Stomach (tissue), 8 donors: ENCODE measurements at regions not wholly inside any gene's neighbourhood (a gene's known extent, or its start where the extent isn't known, plus 50 kb on each side); places are given as distances from the start of the nearest gene placed in this dataset.

ENCODE experiments used
- DNase-seq, 2 donors: peaks; one replicate each; pipeline versions ENCODE4 v3.0.0 to v3.0.0-alpha.2; 2013 to 2019
- H3K27ac ChIP-seq, 5 donors: fragments of 200-600 bp in 4 of 5; sonication (generic) in 4 of 5; one replicate each; pipeline ENCODE4 v1.5.1; 2013 to 2019; ENCODE audit warnings: mild to moderate bottlenecking in 1 of 5, moderate library complexity in 1 of 5
- H3K27me3 ChIP-seq, 3 donors: fragments of 200-600 bp; sonication (generic); one replicate each; pipeline ENCODE4 v1.5.1; 2017 to 2019; ENCODE audit warnings: mixed run types in 1 of 3
- H3K36me3 ChIP-seq, 4 donors: fragments of 200-600 bp; sonication (generic); 1 replicate in 3 of 4; 2 replicates in 1 of 4; pipeline ENCODE4 v1.5.1; 2016 to 2019
- H3K4me1 ChIP-seq, 4 donors: fragments of 200-600 bp; sonication (generic); one replicate each; pipeline ENCODE4 v1.5.1; 2016 to 2019
- H3K4me3 ChIP-seq, 4 donors: fragments of 200-600 bp; sonication (generic) in 3 of 4; one replicate each; pipeline ENCODE4 v1.5.1; 2016 to 2019; ENCODE audit warnings: mild to moderate bottlenecking in 1 of 4
- H3K9me3 ChIP-seq, 4 donors: fragments of 200-600 bp; sonication (generic); one replicate each; pipeline ENCODE4 v1.5.1; 2016 to 2019
- EP300 ChIP-seq: sonication (generic); formaldehyde crosslinking; IDR thresholded peaks from one replicate; pipeline ENCODE4 v1.6.1; 2017; ENCODE audit warnings: antibody characterized with exemption
- POLR2A ChIP-seq, 4 donors: fragments of 450-650 bp; IDR thresholded peaks; one replicate each; pipeline ENCODE4 v1.6.1; 2016; ENCODE audit warnings: antibody characterized with exemption in 4 of 4, control low read depth in 2 of 4, mild to moderate bottlenecking in 1 of 4, moderate library complexity in 1 of 4
- POLR2AphosphoS5 ChIP-seq, 3 donors: sonication (generic); formaldehyde crosslinking; IDR thresholded peaks; one replicate each; pipeline ENCODE4 v1.6.1; 2016; ENCODE audit warnings: antibody characterized with exemption in 3 of 3
- WGBS, 5 donors: extraction: QIAGEN DNeasy Blood & Tissue Kit in 3 of 5; methylation state at CpG; one replicate each; pipeline versions ENCODE4 v1.1.5 to v1.1.7; 2013 to 2018; 5-methylcytosine and 5-hydroxymethylcytosine counted together
- intact Hi-C: fragments of 100-400 bp; cut with DNase I; formaldehyde crosslinking; loops from one replicate; pipeline ENCODE4 v1.15.1; 2023; ENCODE audit warnings: low total_unique reads
- TF ChIP-seq, protein P1 (sequence below), 7 experiments: fragments of 450-650 bp in 4 of 7; fragments of 200-600 bp in 3 of 7; sonication (generic) in 3 of 7; IDR thresholded peaks; one replicate each; pipeline ENCODE4 v1.5.1; 2016 to 2019; ENCODE audit warnings: antibody characterized with exemption in 7 of 7, control low read depth in 2 of 7, mild to moderate bottlenecking in 1 of 7
- donor health status: healthy with polysubstance abuse.
- donor health status: Bipolar disorder and iron deficiency.
- donor health status: healthy.

DNA sequence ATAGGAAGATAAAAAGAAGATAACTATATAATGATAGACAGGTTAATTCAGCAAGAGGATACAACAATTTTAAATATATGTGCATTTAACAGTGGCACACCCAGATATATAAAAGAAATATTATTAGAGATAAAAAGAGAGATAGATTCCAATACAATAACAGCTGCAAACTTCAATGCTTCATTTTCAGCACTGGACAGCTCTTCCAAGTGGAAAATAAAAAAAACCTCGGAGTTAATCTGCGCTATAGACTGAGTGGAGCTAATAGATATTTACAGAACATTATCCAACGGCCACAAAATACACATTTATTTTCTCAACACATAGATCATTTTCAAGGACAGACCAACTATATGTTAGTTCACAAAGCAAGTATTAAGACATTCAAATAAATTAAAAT, 1229.5 kb upstream of the CDH6 start:
- DNase-seq: peak in 1 of 2 donors; percentile 14
- no peaks in the 10 kb centered on the region for H3K27me3 ChIP-seq
- H3K4me3 ChIP-seq: no peak overlapping the region
- H3K4me1 ChIP-seq: no peaks in the 10 kb centered on the region
- H3K27ac ChIP-seq: no peak overlapping the region
- TF ChIP-seq, protein P1, sequence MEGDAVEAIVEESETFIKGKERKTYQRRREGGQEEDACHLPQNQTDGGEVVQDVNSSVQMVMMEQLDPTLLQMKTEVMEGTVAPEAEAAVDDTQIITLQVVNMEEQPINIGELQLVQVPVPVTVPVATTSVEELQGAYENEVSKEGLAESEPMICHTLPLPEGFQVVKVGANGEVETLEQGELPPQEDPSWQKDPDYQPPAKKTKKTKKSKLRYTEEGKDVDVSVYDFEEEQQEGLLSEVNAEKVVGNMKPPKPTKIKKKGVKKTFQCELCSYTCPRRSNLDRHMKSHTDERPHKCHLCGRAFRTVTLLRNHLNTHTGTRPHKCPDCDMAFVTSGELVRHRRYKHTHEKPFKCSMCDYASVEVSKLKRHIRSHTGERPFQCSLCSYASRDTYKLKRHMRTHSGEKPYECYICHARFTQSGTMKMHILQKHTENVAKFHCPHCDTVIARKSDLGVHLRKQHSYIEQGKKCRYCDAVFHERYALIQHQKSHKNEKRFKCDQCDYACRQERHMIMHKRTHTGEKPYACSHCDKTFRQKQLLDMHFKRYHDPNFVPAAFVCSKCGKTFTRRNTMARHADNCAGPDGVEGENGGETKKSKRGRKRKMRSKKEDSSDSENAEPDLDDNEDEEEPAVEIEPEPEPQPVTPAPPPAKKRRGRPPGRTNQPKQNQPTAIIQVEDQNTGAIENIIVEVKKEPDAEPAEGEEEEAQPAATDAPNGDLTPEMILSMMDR (IDR thresholded peaks at IDR 0.05): no peak
- no peak for TF ChIP-seq POLR2AphosphoS5 (IDR thresholded peaks at IDR 0.05)
- TF ChIP-seq POLR2A (IDR thresholded peaks at IDR 0.05): no peak
- no peak for TF ChIP-seq EP300
- 27 to 45% (median 33%) methylated on average over 3 of the region's 3 CpGs for WGBS, 5 donors
- intact Hi-C loops: no loop called here
- H3K9me3 ChIP-seq: peaks cover 0 to 27% (median 7%) of the 10 kb centered on the region in 4 donors
- H3K36me3 ChIP-seq: no peaks in the 10 kb centered on the region

DNA sequence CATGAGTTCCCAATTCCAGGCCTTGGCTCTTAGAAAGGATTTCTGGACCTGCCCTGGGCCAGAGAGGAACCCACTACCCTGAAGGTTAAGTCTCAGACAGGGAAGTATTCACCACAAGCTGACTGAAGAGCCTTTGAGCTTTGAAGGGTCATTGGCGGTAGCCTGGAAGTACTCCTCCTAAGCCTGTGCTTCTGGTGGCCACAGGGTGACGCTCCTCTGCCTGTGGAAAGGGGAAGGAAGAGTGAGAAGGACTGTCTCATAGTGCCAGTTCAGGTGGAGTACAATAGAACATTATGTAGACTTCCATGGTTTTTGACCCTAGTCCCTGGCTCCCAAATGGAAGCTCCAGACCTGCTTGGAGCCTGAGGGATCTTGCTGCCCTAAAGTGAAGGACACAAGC, 1233.2 kb upstream of the CDH6 start:
- Histone ChIP-seq H3K4me3 (no peak overlapping the region), H3K9me3 (peaks cover 0 to 27% (median 7%) of the 10 kb centered on the region in 4 donors), H3K27ac (no peak overlapping the region), H3K36me3 (no peaks in the 10 kb centered on the region), H3K27me3 (no peaks in the 10 kb centered on the region), H3K4me1 (no peaks in the 10 kb centered on the region)
- intact Hi-C loops: no loop called here
- DNase-seq: no peak
- TF ChIP-seq EP300: no peak
- WGBS, 5 donors: 48 to 82% (median 72%) methylated on average over 2 of the region's 2 CpGs

DNA sequence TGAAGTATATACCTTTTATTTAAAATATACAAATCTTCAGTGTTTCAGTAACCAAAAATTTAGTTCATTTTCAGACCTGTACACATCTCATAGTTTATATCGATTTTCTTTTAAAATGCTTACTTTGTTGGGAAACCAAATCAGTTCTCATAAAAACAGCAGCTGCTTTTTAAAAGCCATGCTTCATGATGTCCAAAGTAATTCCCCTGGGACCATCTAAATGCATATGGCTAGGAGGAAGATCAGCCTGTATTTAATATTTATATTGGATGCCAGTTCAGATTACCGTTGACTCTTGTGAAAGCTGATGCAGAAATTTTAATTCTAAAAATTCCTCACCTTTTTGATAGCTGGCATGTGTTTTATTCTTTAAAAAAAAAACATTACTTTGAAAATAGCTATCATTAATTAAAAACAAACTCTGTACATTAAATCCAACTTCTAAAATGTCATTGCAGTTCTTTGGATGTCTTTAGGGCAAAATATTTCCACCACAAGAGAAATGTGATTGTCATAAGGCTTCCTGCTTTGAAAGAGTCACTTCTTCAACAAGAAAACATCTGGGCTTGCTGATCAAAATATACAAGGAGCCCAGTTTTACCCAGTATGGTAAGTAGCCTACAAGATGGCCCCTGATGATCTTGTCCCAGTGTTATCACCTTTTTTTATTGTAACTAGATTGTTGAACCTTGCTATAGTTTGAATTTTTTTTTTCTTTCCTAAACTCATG, 1242.9 kb upstream of the CDH6 start:
- H3K4me3 ChIP-seq: no peak overlapping the region
- no peaks in the 10 kb centered on the region for H3K27me3 ChIP-seq
- no peaks in the 10 kb centered on the region for H3K36me3 ChIP-seq
- WGBS, 5 donors: 78 to 87% (median 81%) methylated on average over 2 of the region's 2 CpGs
- intact Hi-C loops: no loop called here
- H3K27ac ChIP-seq: no peak overlapping the region
- no peaks in the 10 kb centered on the region for H3K9me3 ChIP-seq
- no peaks in the 10 kb centered on the region for H3K4me1 ChIP-seq
- DNase-seq: no peak
- TF ChIP-seq EP300: no peak
- TF ChIP-seq, protein P1 (IDR thresholded peaks at IDR 0.05): no peak

DNA sequence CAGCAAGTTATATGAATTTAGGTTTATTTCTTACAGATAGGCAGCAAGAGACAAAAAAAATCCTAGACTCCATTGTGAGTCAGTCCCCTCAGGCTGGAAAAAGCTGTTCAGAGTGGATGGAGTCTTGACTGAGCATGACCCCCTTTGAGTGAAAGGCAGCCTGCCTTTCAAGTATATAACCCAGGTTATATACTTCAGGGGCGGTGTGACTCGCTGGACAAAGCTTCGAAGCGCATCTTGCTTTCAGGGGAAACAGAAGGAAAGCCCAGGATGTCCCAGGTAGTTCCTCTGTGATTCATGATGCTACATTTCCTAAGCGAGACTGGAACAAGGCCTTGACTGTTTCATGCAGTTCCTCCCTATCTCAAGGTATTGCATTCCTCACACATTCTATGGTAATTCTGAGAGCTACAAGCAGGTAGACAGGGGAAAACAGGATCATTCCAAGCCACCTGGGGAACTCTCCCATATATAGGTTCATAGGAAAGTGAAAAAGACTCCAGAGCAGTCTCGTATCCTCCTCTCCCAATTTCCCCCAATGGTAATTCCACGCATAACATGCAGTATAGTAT, 1244.1 kb upstream of the CDH6 start:
- no peaks in the 10 kb centered on the region for H3K4me1 ChIP-seq
- no peak for DNase-seq
- H3K27me3 ChIP-seq: no peaks in the 10 kb centered on the region
- no peaks in the 10 kb centered on the region for H3K36me3 ChIP-seq
- H3K27ac ChIP-seq: no peak overlapping the region
- TF ChIP-seq EP300: no peak
- no peak for TF ChIP-seq POLR2AphosphoS5 (IDR thresholded peaks at IDR 0.05)
- TF ChIP-seq, protein P1 (IDR thresholded peaks at IDR 0.05): no peak
- no peak for TF ChIP-seq POLR2A (IDR thresholded peaks at IDR 0.05)
- intact Hi-C loops: no loop called here
- no peaks in the 10 kb centered on the region for H3K9me3 ChIP-seq
- no peak overlapping the region for H3K4me3 ChIP-seq
- WGBS, 5 donors: 77 to 94% (median 87%) methylated on average over 7 of the region's 7 CpGs

DNA sequence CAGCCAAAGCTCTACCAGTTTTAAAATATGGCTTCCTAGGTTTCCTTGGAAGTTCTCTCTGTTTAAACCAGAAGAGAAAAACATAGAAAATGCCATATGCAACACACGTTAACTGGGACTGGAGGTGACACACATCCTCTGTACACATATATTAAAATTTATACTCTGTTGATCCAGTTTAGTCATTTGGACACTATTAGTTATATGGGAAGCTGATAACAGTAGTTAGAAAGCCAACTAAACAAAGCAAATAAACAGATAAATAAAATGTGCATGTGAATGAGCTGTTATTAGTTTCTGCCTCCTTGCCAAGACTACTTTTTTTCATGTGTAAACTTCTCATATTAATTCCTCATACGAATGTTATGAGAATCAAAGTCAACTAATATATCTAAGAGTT, 1249.2 kb upstream of the CDH6 start:
- DNase-seq: no peak
- Histone ChIP-seq H3K27ac (no peak overlapping the region), H3K27me3 (no peaks in the 10 kb centered on the region), H3K9me3 (no peaks in the 10 kb centered on the region), H3K4me3 (no peak overlapping the region), H3K36me3 (no peaks in the 10 kb centered on the region), H3K4me1 (no peaks in the 10 kb centered on the region)
- 73 to 89% (median 81%) methylated on average over 2 of the region's 2 CpGs for WGBS, 5 donors
- intact Hi-C loops: no loop called here
- TF ChIP-seq EP300 (no peak), POLR2A (IDR thresholded peaks at IDR 0.05) (no peak), POLR2AphosphoS5 (IDR thresholded peaks at IDR 0.05) (no peak)
- TF ChIP-seq, protein P1 (IDR thresholded peaks at IDR 0.05): no peak
